Uterus (tissue), 3 donors: ENCODE measurements at regions not wholly inside any gene's neighbourhood (a gene's known extent, or its start where the extent isn't known, plus 50 kb on each side); places are given as distances from the start of the nearest gene placed in this dataset.

Source experiments
- DNase-seq, 2 donors: peaks; one replicate each; pipeline ENCODE4 v3.0.0-alpha.2; 2019 to 2020
- H3K27ac ChIP-seq, 2 donors: fragments of 200-600 bp; sonication (generic); 1 replicate in 1 of 2; 2 replicates in 1 of 2; pipeline ENCODE4 v1.5.1; 2016 to 2018
- H3K27me3 ChIP-seq, 2 donors: fragments of 200-600 bp; sonication (generic); one replicate each; pipeline ENCODE4 v1.5.1; 2018 to 2019; ENCODE audit warnings: control low read depth in 1 of 2
- H3K36me3 ChIP-seq, 2 donors: fragments of 200-600 bp; sonication (generic); one replicate each; pipeline ENCODE4 v1.5.1; 2019; ENCODE audit warnings: control low read depth in 1 of 2
- H3K4me1 ChIP-seq, 2 donors: fragments of 200-600 bp; sonication (generic); one replicate each; pipeline ENCODE4 v1.5.1; 2018 to 2019; ENCODE audit warnings: control low read depth in 1 of 2
- H3K4me3 ChIP-seq, 2 donors: fragments of 200-600 bp; sonication (generic); 1 replicate in 1 of 2; 2 replicates in 1 of 2; pipeline ENCODE4 v1.5.1; 2018 to 2019; ENCODE audit warnings: mild to moderate bottlenecking in 1 of 2
- H3K9me3 ChIP-seq, 2 donors: fragments of 200-600 bp; sonication (generic); one replicate each; pipeline ENCODE4 v1.5.1; 2019; ENCODE audit warnings: control low read depth in 1 of 2
- POLR2A ChIP-seq, 2 donors: fragments of 450-650 bp; IDR thresholded peaks; one replicate each; pipeline ENCODE4 v1.6.1; 2016; ENCODE audit warnings: antibody characterized with exemption in 2 of 2, mild to moderate bottlenecking in 1 of 2, moderate library complexity in 1 of 2
- intact Hi-C: fragments of 100-400 bp; cut with DNase I; formaldehyde crosslinking; loops from one replicate; pipeline ENCODE4 v1.15.1; 2023; ENCODE audit warnings: low total_unique reads
- TF ChIP-seq, protein P1 (sequence below), 4 experiments: fragments of 200-600 bp in 2 of 4; fragments of 450-650 bp in 2 of 4; sonication (generic) in 2 of 4; IDR thresholded peaks; one replicate each; pipeline ENCODE4 v1.5.1; 2016 to 2019; ENCODE audit warnings: antibody characterized with exemption in 4 of 4, mild to moderate bottlenecking in 2 of 4, moderate library complexity in 1 of 4
- donor health status: DM: yes; HTN: yes; CAD: no.

DNA sequence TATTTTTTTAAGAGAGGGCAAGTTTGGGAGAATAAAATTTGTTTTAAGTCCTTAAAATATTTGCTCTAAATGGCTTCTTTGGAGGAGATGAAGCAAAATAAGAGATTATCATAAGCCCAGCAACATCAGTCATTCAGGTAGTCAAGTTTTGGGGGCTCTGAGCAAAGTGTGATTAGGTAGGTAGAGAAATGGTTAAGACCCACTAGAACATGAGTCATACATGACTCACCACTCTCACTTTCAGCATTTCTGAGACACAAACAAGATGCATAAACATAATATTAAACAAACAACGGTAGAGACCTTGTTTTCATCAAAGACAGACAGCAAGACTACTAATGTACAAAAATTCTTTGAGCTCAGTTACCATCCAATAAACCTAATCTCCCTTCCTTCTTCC lies 272.2 kb downstream of the LMO4 start:
- no peaks in the 10 kb centered on the region for H3K36me3 ChIP-seq
- no peak overlapping the region for H3K27ac ChIP-seq
- intact Hi-C loops, result no loop called here
- TF ChIP-seq, protein P1, sequence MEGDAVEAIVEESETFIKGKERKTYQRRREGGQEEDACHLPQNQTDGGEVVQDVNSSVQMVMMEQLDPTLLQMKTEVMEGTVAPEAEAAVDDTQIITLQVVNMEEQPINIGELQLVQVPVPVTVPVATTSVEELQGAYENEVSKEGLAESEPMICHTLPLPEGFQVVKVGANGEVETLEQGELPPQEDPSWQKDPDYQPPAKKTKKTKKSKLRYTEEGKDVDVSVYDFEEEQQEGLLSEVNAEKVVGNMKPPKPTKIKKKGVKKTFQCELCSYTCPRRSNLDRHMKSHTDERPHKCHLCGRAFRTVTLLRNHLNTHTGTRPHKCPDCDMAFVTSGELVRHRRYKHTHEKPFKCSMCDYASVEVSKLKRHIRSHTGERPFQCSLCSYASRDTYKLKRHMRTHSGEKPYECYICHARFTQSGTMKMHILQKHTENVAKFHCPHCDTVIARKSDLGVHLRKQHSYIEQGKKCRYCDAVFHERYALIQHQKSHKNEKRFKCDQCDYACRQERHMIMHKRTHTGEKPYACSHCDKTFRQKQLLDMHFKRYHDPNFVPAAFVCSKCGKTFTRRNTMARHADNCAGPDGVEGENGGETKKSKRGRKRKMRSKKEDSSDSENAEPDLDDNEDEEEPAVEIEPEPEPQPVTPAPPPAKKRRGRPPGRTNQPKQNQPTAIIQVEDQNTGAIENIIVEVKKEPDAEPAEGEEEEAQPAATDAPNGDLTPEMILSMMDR (IDR thresholded peaks at IDR 0.05), result no peak
- no peak for TF ChIP-seq POLR2A (IDR thresholded peaks at IDR 0.05)
- no peaks in the 10 kb centered on the region for H3K27me3 ChIP-seq
- no peak overlapping the region for H3K4me3 ChIP-seq
- H3K9me3 ChIP-seq, result no peaks in the 10 kb centered on the region
- no peaks in the 10 kb centered on the region for H3K4me1 ChIP-seq
- DNase-seq, result no peak

DNA sequence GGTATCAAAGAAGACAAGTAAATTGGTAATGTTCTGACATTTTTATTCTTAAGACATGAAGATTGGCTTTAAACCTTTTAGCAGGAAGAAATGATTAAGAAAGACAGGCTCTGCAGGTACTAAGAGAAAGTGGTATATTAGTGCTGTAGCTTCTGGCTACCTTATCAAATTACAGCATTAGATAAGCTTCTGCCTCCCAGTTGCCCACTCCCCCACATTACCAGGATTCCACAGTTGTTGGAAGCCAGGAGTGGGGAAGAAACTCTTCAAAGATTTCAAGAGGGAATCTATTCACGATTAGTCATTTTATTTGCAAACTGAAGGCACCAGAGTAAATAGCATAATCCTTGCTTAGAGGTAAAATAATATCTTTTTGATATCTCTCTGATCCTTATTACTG lies 274.9 kb downstream of the LMO4 start:
- H3K27me3 ChIP-seq, result no peaks in the 10 kb centered on the region
- intact Hi-C loops, result no loop called here
- TF ChIP-seq POLR2A (IDR thresholded peaks at IDR 0.05), result no peak

DNA sequence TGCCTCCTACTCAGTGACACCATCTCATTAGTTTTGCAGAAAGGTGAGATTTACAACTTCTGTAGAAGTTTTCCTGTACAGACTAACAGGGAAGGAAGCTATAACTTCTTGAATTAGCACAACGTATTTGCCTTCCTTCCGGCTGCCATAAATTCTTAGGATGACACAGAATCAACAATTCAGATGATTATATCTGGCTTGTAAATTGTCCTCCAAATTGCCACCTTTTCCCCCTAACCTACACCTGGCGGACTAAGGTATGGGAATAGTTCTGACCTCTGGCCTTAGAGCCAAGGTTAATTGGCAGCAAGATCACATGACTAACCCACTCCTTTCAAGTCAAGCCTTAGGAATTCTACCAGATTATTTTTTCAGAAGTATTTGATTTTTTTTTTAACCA lies 284.3 kb downstream of the LMO4 start:
- no peaks in the 10 kb centered on the region for H3K9me3 ChIP-seq
- no peak overlapping the region for H3K4me3 ChIP-seq
- no peak for DNase-seq
- H3K27ac ChIP-seq, result no peak overlapping the region
- H3K27me3 ChIP-seq, result no peaks in the 10 kb centered on the region
- intact Hi-C loops, result no loop called here
- H3K36me3 ChIP-seq, result no peaks in the 10 kb centered on the region
- H3K4me1 ChIP-seq, result no peaks in the 10 kb centered on the region
- no peak for TF ChIP-seq POLR2A (IDR thresholded peaks at IDR 0.05)
- TF ChIP-seq, protein P1 (IDR thresholded peaks at IDR 0.05), result no peak

More for the DNA sequence above, 274.9 kb downstream of the LMO4 start:
- no peak for DNase-seq
- H3K4me1 ChIP-seq, result no peaks in the 10 kb centered on the region
- H3K36me3 ChIP-seq, result no peaks in the 10 kb centered on the region
- no peaks in the 10 kb centered on the region for H3K9me3 ChIP-seq
- no peak overlapping the region for H3K27ac ChIP-seq
- no peak overlapping the region for H3K4me3 ChIP-seq

DNA sequence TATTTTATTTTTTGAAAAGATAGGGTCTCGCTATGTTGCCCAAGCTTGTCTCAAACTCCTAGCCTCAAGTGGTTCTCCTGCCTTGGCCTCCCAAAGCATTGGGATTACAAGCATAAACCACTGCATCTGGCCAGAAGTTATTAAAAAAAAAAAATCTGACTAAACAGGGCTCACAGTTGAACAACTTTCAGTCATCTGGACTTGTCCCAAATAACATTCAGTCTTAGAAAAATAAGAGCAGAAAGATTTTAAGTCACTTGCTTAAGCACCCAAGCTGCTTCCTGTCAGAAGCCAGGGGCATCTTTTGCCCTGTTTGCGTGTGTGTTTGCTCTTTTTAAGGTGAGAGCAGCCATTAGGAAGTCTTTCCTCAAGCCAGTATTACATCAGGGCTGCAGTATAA lies 286.8 kb downstream of the LMO4 start:
- H3K27ac ChIP-seq, result no peak overlapping the region
- intact Hi-C loops, result no loop called here
- TF ChIP-seq, protein P1 (IDR thresholded peaks at IDR 0.05), result no peak
- no peaks in the 10 kb centered on the region for H3K27me3 ChIP-seq
- no peak overlapping the region for H3K4me3 ChIP-seq
- H3K36me3 ChIP-seq, result no peaks in the 10 kb centered on the region
- H3K4me1 ChIP-seq, result no peaks in the 10 kb centered on the region
- H3K9me3 ChIP-seq, result no peaks in the 10 kb centered on the region
- no peak for DNase-seq

DNA sequence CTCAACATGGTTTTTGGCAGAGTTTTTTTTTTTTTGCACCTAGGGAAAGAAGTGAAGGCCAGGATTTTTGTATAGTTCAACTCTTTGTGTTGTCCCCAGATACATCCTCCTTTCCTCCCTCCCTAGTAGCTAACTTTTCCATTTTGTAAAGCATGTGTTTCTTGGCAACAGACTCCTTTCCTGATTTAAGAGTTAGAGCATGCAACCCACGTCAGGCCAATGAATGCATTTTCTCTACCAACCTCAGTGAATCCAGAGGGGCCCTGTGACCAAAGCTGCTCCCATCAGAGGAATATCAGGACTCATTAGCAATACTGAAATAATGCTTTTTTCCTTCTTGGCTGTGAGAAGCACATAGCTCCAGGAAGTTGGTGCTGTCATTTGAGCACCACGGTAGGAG lies 287.2 kb downstream of the LMO4 start:
- intact Hi-C loops, result no loop called here

More for the DNA sequence above, 287.2 kb downstream of the LMO4 start:
- H3K4me1 ChIP-seq, result no peaks in the 10 kb centered on the region
- no peak for DNase-seq
- TF ChIP-seq, protein P1 (IDR thresholded peaks at IDR 0.05), result no peak
- no peak for TF ChIP-seq POLR2A (IDR thresholded peaks at IDR 0.05)
- no peak overlapping the region for H3K27ac ChIP-seq
- H3K36me3 ChIP-seq, result no peaks in the 10 kb centered on the region
- H3K27me3 ChIP-seq, result no peaks in the 10 kb centered on the region
- no peaks in the 10 kb centered on the region for H3K9me3 ChIP-seq
- no peak overlapping the region for H3K4me3 ChIP-seq
